ENCODE measurements at regions not wholly inside any gene's neighbourhood (a gene's known extent, or its start where the extent isn't known, plus 50 kb on each side); places are given as distances from the start of the nearest gene placed in this dataset.

GRCh38 chr2:156671706-156672361 is 235.7 kb downstream of the GPD2 start:
- peak overlapping the region; percentile 33; the same call in 1 of the 2 replicates for H3K27ac Mint-ChIP-seq
- Histone ChIP-seq H3K4me1 (ENCODE audit: insufficient read depth) (peaks cover 32% of the 10 kb centered on the region), H3K27me3 (ENCODE audit: insufficient read depth) (no peaks in the 10 kb centered on the region), H3K4me2 (peak overlapping the region; percentile 14), H3F3A (replicated peaks; ENCODE audit: low read depth) (no peaks in the 10 kb centered on the region), H3K9me2 (ENCODE audit: insufficient read depth) (peaks cover 4% of the 10 kb centered on the region; the same call in 1 of the 2 replicates), H3K27ac (ENCODE audit: low read depth) (no peak overlapping the region), H3K4me3 (no peak overlapping the region), H3K79me2 (replicated peaks; ENCODE audit: insufficient read depth) (no peaks in the 10 kb centered on the region), H3K36me3 (ENCODE audit: insufficient read depth) (no peaks in the 10 kb centered on the region), H2AFZ (no peak overlapping the region), H4K20me1 (replicated peaks; ENCODE audit: insufficient read depth) (no peaks in the 10 kb centered on the region)
- H3K4me1 Mint-ChIP-seq = peaks cover 30% of the 10 kb centered on the region
- peaks cover 22% of the 10 kb centered on the region for H3K9me3 Mint-ChIP-seq
- no peak overlapping the region for H3K4me3 Mint-ChIP-seq
- DNase-seq (ENCODE audit: low spot score) = no peak
- TF ChIP-seq ZNF331 (CRISPR knock-in tag; IDR thresholded peaks at IDR 0.05; ENCODE audit: low read depth) = no peak
- TF ChIP-seq ZNF462 (CRISPR knock-in tag; IDR thresholded peaks at IDR 0.05) = no peak
- no peak for TF ChIP-seq STAT1 (IDR thresholded peaks at IDR 0.05; ENCODE audit: unreplicated experiment)
- no peak for TF ChIP-seq EZH2phosphoT487 (IDR thresholded peaks at IDR 0.05; ENCODE audit: unreplicated experiment)
- no peak for TF ChIP-seq ETS1 (IDR thresholded peaks at IDR 0.05)
- no peak for TF ChIP-seq CREB1 (CRISPR knock-in tag; IDR thresholded peaks at IDR 0.05; ENCODE audit: low read depth)
- TF ChIP-seq NANOG (IDR thresholded peaks at IDR 0.05; ENCODE audit: borderline replicate concordance) = no peak
- TF ChIP-seq ZNF114 (CRISPR knock-in tag; IDR thresholded peaks at IDR 0.05) = no peak
- no peak for TF ChIP-seq JUNB (IDR thresholded peaks at IDR 0.05; ENCODE audit: unreplicated experiment)
- no peak for TF ChIP-seq POLR2AphosphoS5 (IDR thresholded peaks at IDR 0.05; ENCODE audit: low read depth)
- TF ChIP-seq CTCF (conservative IDR thresholded peaks at IDR 0.05; ENCODE audit: low read depth in 2 of 2) = no peak
- TF ChIP-seq REST (IDR thresholded peaks at IDR 0.05; ENCODE audit: unreplicated experiment) = no peak
- no peak for TF ChIP-seq EZH2 (IDR thresholded peaks at IDR 0.05; ENCODE audit: low read depth, unreplicated experiment)
- H3K36me3 Mint-ChIP-seq (ENCODE audit: low read depth) = peaks cover 18% of the 10 kb centered on the region; the same call in 2 of the 3 replicates
- no peak for ATAC-seq
- no peaks in the 10 kb centered on the region for H3K27me3 Mint-ChIP-seq (ENCODE audit: insufficient read depth, low read depth, poor library complexity)
